HG03575 (cell line): ENCODE measurements at regions not wholly inside any gene's neighbourhood (a gene's known extent, or its start where the extent isn't known, plus 50 kb on each side); places are given as distances from the start of the nearest gene placed in this dataset.

Experiments used
- ATAC-seq: cut with Tn5 transposase; IDR thresholded peaks from one replicate; pipeline ENCODE4 v1.9.1; 2021; ENCODE audit not compliant: unreplicated experiment, insufficient number of reproducible peaks, low FRiP score; ENCODE audit errors: extremely low read depth

DNA sequence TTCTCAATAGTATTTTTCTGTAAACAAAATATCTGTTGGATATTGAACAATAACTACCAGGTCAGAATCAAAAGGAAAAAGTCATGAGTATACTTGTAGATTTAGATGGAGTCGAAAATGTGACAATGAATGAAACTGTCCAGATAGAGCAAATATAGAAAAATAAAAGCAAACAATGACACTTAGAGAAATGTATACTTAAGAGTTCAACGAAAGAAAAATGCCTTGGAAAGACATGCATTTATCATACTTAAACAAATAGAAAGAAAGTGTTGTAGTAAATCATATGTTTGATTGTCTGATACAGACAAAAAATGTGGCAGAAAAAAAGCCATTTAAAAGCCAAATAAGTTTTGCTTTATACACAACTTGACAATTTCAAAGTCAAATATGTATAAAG is 571.2 kb upstream of the MGAT4C start:
- ATAC-seq = no peak

GRCh38 chr12:86826051-86826450 is 569.9 kb upstream of the MGAT4C start:
- ATAC-seq = no peak

DNA sequence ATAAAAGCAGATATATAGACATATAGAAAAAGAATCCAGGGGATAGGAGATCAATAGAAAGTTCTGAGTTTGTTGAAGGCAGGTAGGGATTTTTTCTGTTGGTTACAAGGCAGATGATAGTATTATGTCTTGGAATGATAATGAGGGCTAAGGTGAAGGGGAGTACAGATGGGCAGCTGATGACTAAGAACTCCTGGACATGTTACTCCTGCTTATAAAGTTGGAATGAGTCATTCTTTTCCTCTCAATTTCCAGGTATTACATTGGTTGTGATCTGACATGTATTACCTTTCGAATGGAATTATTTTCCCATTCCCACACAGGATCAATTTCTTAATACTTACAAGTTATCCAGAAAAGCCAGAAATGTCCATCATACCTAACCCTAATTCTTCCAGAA is 545.2 kb upstream of the MGAT4C start:
- no peak for ATAC-seq

GRCh38 chr12:86799616-86800015 is 543.4 kb upstream of the MGAT4C start:
- ATAC-seq = no peak

- ATAC-seq = no peak
These were observed 540.4 kb upstream of the MGAT4C start for GRCh38 chr12:86796550-86796949.

- ATAC-seq = no peak
These were observed 532.5 kb upstream of the MGAT4C start for GRCh38 chr12:86788661-86789060.

DNA sequence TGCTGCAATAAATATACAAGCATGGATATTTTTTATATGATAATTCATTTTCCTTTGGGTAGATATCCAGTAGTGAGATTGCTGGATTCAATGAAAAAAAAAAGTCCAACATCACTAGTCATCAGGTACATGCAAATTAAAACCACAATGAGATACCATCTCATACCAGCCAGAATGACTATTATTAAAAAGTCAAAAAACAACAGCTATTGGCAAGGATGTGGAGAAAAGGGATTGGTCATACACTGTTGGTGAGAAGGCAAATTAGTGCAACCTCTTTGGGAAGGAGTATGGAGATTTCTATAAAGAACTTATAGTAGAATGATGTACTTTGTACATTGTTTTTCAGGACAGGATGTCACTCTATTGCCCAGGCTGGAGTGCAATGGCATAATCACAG is 531.2 kb upstream of the MGAT4C start:
- ATAC-seq = no peak

GRCh38 chr12:86777325-86777724 is 521.1 kb upstream of the MGAT4C start:
- ATAC-seq = no peak

GRCh38 chr12:86774841-86775388 is 518.7 kb upstream of the MGAT4C start:
- no peak for ATAC-seq

- ATAC-seq = no peak
These were observed 516.5 kb upstream of the MGAT4C start for GRCh38 chr12:86772696-86773095.

GRCh38 chr12:86770871-86771270 is 514.7 kb upstream of the MGAT4C start:
- no peak for ATAC-seq

DNA sequence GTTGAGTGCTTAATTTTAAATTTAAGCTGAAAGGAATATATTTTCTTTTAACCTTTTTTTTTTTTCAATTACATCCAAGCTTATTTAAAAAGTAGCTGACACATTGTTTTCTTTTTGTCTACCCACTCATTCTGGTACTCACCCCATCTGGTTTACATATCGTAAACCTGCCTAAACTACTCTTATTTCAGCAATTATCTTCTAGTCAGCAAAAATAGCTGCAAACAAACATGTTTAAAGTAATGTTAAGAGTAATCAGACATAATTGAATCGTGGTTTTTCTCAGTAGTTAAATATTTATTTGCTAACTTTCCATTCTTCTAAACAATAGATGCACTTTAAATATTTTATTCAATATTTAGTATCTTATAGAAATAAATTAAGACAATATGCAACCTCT is 492.7 kb upstream of the MGAT4C start:
- ATAC-seq = no peak

- ATAC-seq = no peak
These were observed 488.5 kb upstream of the MGAT4C start for GRCh38 chr12:86744547-86745212.

DNA sequence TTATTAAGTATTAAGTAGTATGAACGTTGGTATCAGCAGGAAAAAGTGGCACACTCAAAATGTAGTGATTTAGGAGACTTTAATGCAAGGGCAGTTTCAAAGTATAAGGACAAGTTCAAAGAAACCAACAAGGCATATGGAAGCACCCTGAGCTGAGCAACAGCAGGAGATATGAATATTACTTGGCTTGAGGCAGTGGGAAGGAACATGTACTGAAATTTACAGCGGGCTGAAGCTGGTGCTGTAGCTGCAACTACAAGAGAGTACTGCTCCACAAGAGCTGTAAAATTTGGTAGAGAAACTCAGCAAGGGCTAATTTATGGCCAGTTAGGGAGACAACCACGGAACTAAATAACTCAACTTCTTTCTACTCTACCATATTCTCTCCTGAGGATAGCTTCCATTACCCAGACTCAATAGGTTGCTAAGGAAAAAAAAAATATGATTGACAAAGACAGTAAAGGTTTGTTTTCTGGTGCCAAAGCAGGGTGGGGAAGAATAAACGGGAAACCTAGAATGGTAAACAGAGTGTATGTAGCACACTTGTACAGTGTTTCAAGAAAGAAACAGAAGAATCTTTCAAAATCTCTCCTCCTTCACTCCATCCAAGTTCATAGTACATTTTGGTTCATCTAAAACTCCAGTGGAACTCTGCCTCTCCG is 487.8 kb upstream of the MGAT4C start:
- ATAC-seq = no peak

DNA sequence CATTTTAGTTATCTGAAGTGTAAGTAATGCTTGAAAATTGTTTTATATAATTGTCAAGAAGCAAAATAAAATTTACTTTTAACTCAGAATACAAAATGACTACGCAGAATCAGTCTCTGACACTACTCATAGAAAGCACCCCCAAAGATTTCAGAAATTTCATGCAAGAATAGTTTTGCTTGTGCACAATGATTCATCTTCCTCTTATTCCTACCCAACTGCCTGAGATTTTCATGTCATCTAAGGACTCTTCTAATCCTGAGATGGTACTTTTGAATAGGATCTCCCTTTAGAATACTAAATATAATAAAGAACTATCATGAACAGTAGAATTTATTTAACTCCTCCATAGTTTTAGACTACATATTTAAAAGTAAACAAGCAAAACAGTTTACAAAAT is 485.3 kb upstream of the MGAT4C start:
- no peak for ATAC-seq

- no peak for ATAC-seq
These were observed 479.7 kb upstream of the MGAT4C start for GRCh38 chr12:86735851-86736250.

GRCh38 chr12:86735072-86735471 is 478.9 kb upstream of the MGAT4C start:
- no peak for ATAC-seq

- ATAC-seq = no peak
These were observed 474.0 kb upstream of the MGAT4C start for GRCh38 chr12:86730233-86730632.

DNA sequence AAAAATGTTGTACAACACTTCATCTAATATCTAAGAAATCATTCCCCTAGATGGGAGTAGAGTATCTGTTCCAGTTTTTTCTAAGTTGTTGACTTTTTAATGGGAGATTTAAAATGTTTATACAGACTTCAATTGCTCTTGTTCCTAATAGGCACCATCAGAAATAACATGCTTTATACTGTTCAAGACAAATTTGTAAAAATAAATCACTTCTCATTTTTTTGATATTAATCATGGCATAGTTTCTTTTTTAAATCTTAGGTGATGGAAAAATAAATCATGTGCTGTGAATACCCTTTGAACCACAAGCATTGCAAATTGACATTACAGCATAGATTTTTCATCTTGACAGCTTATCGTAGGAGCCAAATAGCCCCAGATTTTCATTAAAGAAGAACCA is 473.5 kb upstream of the MGAT4C start:
- ATAC-seq = no peak

DNA sequence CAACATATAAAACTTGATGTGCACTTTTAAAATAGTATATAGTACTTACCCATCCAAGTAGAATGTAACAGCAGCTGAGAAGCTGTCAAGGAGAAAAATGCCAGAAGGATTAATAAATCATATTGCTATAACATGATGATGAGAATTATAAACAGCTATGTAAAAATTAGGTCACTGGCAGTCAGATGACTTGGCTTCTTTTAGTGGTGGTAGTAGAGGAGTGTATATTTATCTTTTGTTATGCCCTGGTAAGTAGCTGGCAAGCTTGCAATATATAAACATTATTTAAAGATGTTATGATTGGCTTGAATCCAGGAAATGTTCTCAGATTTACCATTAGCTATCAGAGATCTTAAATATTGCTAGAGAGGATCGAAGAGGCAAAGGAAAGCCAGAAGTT is 471.0 kb upstream of the MGAT4C start:
- ATAC-seq = no peak

DNA sequence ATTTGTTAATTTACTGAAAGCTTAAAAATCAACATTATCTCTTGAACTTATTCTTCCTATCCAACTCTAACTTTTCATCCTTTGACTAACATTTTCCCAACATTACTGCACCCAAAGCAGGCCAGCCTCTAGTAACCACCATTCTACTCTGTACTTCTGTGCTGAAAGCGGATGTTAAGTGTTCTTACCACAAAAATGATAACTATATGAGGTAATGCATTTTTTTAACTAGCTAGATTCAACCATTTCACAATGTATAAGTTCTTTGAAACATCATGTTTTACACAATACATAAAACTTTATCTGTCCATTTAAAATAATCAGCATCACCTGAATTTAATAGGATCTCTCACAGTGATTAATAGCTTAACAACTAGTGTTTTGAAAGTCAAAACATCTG is 468.5 kb upstream of the MGAT4C start:
- ATAC-seq = no peak
